Osteoblast (primary cell): ENCODE measurements at regions not wholly inside any gene's neighbourhood (a gene's known extent, or its start where the extent isn't known, plus 50 kb on each side); places are given as distances from the start of the nearest gene placed in this dataset.

ENCODE experiments used
- DNase-seq: peaks from one replicate; pipeline ENCODE4 v3.0.0; 2011; ENCODE audit warnings: low spot score, mixed read lengths; ENCODE audit not compliant: insufficient read length; ENCODE audit errors: missing footprints
- H2AFZ ChIP-seq: 2 replicates; pipeline ENCODE4 v1.6.0; 2011; ENCODE audit warnings: mild to moderate bottlenecking, low read length
- H3K27ac ChIP-seq: 2 replicates; pipeline ENCODE4 v1.5.1; 2011; ENCODE audit warnings: mild to moderate bottlenecking, low read depth, low read length, moderate library complexity
- H3K27me3 ChIP-seq: 2 replicates; pipeline ENCODE4 v1.6.0; 2012; ENCODE audit warnings: mild to moderate bottlenecking, control low read depth, inconsistent platforms, low read length, moderate library complexity; ENCODE audit not compliant: insufficient read depth
- H3K36me3 ChIP-seq: 2 replicates; pipeline ENCODE4 v1.5.1; 2011; ENCODE audit warnings: mild to moderate bottlenecking, low read length, control low read depth, moderate library complexity; ENCODE audit not compliant: insufficient read depth
- H3K4me1 ChIP-seq: 2 replicates; pipeline ENCODE4 v1.5.1; 2011; ENCODE audit warnings: mild to moderate bottlenecking, low read length, control low read depth, moderate library complexity; ENCODE audit not compliant: insufficient read depth
- H3K4me2 ChIP-seq: 2 replicates; pipeline ENCODE4 v1.6.0; 2011; ENCODE audit warnings: mild to moderate bottlenecking, low read length; ENCODE audit not compliant: insufficient read depth
- H3K4me3 ChIP-seq: fragments of 200-600 bp; sonication (generic); 3 replicates; pipeline ENCODE4 v1.5.1; 2012; ENCODE audit warnings: mild to moderate bottlenecking, low read length, inconsistent platforms; ENCODE audit not compliant: insufficient read depth
- H3K79me2 ChIP-seq: 2 replicates; pipeline ENCODE4 v1.6.0; 2012; ENCODE audit warnings: mild to moderate bottlenecking, low read length, control low read depth, inconsistent platforms; ENCODE audit not compliant: insufficient read depth
- H3K9me3 ChIP-seq: 2 replicates; pipeline ENCODE4 v1.5.1; 2011; ENCODE audit warnings: low read depth, low read length, control low read depth
- H4K20me1 ChIP-seq: 2 replicates; pipeline ENCODE4 v1.6.0; 2012; ENCODE audit warnings: mild to moderate bottlenecking, low read length, control low read depth; ENCODE audit not compliant: insufficient read depth
- TF ChIP-seq, protein P1 (sequence below): IDR thresholded peaks from 2 replicates; pipeline ENCODE4 v1.5.1; 2011; ENCODE audit warnings: mild to moderate bottlenecking, low read depth, low read length, moderate library complexity; ENCODE audit errors: extremely low read depth

DNA sequence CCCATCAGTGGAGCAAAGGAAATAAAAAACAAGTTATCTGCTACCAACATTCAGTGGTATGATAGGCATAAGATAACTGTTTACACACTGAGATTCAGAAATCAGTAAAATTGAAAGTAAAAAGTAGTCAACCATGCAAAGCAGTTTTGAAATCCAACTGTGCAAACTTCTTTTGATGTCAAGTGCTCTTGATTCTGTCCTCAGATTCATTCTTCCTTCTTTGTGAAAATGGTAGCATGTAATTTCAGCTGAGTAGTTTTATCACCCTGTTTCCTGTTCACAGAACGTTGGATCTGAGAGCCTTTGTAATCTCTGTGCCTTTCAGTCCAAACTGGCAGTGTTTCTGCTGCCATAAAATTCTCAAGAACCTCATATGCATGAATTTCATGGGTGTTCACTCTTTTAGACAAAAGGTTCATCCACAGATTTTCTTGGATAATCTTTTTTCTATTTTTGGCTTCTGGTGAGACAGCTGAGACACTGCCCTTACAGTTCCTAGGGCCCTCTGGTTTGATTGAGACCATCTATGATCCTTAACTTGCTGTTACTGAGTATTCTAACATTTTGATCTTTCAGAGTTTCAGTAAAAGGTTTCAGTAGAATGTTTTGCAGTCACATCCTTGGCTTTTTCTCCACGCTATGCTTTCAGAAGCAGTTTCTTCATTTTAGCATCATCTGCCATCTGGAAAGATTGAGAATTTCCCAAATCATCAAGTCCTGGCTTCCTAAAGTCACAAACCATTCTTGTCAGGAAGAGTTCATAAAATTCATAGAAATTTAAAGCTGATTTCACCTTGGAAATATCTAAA lies 272.3 kb upstream of the EPHA4 start:
- H3K79me2 ChIP-seq = no peaks in the 10 kb centered on the region
- no peak overlapping the region for H2AFZ ChIP-seq
- H3K4me1 ChIP-seq = no peaks in the 10 kb centered on the region
- H4K20me1 ChIP-seq = no peaks in the 10 kb centered on the region
- H3K27me3 ChIP-seq = no peaks in the 10 kb centered on the region
- TF ChIP-seq, protein P1, sequence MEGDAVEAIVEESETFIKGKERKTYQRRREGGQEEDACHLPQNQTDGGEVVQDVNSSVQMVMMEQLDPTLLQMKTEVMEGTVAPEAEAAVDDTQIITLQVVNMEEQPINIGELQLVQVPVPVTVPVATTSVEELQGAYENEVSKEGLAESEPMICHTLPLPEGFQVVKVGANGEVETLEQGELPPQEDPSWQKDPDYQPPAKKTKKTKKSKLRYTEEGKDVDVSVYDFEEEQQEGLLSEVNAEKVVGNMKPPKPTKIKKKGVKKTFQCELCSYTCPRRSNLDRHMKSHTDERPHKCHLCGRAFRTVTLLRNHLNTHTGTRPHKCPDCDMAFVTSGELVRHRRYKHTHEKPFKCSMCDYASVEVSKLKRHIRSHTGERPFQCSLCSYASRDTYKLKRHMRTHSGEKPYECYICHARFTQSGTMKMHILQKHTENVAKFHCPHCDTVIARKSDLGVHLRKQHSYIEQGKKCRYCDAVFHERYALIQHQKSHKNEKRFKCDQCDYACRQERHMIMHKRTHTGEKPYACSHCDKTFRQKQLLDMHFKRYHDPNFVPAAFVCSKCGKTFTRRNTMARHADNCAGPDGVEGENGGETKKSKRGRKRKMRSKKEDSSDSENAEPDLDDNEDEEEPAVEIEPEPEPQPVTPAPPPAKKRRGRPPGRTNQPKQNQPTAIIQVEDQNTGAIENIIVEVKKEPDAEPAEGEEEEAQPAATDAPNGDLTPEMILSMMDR = no peak
- no peak overlapping the region for H3K4me3 ChIP-seq
- DNase-seq = no peak
- no peak overlapping the region for H3K27ac ChIP-seq
- H3K36me3 ChIP-seq = no peaks in the 10 kb centered on the region
- peaks cover 2% of the 10 kb centered on the region for H3K9me3 ChIP-seq
- H3K4me2 ChIP-seq = no peak overlapping the region

- Histone ChIP-seq H3K9me3 (no peaks in the 10 kb centered on the region), H3K36me3 (no peaks in the 10 kb centered on the region), H2AFZ (no peak overlapping the region), H3K27me3 (no peaks in the 10 kb centered on the region), H3K4me1 (no peaks in the 10 kb centered on the region), H3K27ac (no peak overlapping the region), H3K4me2 (no peak overlapping the region), H3K4me3 (no peak overlapping the region), H3K79me2 (no peaks in the 10 kb centered on the region), H4K20me1 (no peaks in the 10 kb centered on the region)
- no peak for DNase-seq
- TF ChIP-seq, protein P1 = no peak
Measured at GRCh38 chr2:221836095-221836494, 264.0 kb upstream of the EPHA4 start.

DNA sequence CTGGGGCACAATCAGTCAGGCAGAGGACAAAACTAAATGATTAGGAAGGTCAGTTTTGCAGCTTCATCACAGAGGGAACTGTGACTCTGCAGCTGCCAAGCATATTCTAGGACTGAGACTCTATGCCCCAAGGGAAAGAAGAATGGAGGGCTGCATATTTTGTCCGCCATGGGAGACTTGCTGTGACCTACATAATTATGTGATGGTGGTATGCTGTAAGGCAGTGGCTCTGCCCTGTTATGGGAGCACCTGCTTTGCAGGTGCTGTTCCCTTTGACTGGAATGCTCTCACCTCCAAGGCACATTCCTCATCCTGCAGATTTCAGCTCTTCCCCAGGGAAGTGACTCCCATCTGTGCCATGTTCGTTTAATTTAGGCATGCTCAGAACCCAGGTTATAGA lies 261.9 kb upstream of the EPHA4 start:
- H3K79me2 ChIP-seq = no peaks in the 10 kb centered on the region
- no peak overlapping the region for H3K27ac ChIP-seq
- no peaks in the 10 kb centered on the region for H3K9me3 ChIP-seq
- TF ChIP-seq, protein P1 = no peak
- no peak overlapping the region for H3K4me3 ChIP-seq
- no peaks in the 10 kb centered on the region for H3K27me3 ChIP-seq
- H3K4me1 ChIP-seq = no peaks in the 10 kb centered on the region
- no peak overlapping the region for H3K4me2 ChIP-seq
- H4K20me1 ChIP-seq = no peaks in the 10 kb centered on the region
- no peaks in the 10 kb centered on the region for H3K36me3 ChIP-seq
- no peak overlapping the region for H2AFZ ChIP-seq
- DNase-seq = no peak

GRCh38 chr2:221831051-221831450 lies 258.9 kb upstream of the EPHA4 start:
- no peak for DNase-seq
- Histone ChIP-seq H3K4me1 (no peaks in the 10 kb centered on the region), H3K79me2 (no peaks in the 10 kb centered on the region), H3K36me3 (no peaks in the 10 kb centered on the region), H3K4me2 (no peak overlapping the region), H2AFZ (no peak overlapping the region), H3K9me3 (peaks cover 2% of the 10 kb centered on the region), H4K20me1 (no peaks in the 10 kb centered on the region), H3K4me3 (no peak overlapping the region), H3K27me3 (no peaks in the 10 kb centered on the region), H3K27ac (no peak overlapping the region)
- TF ChIP-seq, protein P1 = no peak
